Ovary (tissue), 3 donors: ENCODE measurements at regions not wholly inside any gene's neighbourhood (a gene's known extent, or its start where the extent isn't known, plus 50 kb on each side); places are given as distances from the start of the nearest gene placed in this dataset.

ENCODE experiments used
- EP300 ChIP-seq: sonication (generic); formaldehyde crosslinking; IDR thresholded peaks from one replicate; pipeline ENCODE4 v1.6.1; 2017; ENCODE audit warnings: antibody characterized with exemption
- POLR2A ChIP-seq: fragments of 450-650 bp; IDR thresholded peaks from one replicate; pipeline ENCODE4 v1.6.1; 2017; ENCODE audit warnings: antibody characterized with exemption, mild to moderate bottlenecking, moderate library complexity
- TF ChIP-seq, protein P1 (sequence below), 3 donors: fragments of 450-650 bp in 2 of 3; fragments of 200-600 bp in 1 of 3; IDR thresholded peaks; one replicate each; pipeline versions ENCODE4 v1.5.1 to v1.8.0; 2016 to 2022; ENCODE audit warnings: antibody characterized with exemption in 3 of 3, mild to moderate bottlenecking in 1 of 3
- donor health status: DM: no; HTN: no; CAD: no.

DNA sequence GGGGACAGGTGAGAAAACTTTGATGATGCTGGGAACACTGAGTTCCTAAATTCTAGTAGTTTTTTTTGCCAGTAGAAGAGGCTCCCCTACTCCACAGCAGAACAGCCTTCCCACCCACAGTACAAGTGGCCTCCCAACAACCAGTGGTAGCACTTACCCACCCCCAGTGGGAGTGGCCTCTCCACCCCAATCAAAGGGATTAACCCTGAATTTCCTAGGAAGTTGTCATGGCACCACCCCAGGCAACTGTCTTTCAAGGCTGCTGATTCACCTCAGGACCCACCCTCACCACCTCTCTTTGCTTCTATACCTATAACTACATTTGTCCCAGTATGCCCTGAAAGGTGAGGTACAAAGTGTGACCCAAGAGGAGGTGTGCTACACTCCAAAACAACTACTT is 81.4 kb upstream of the PRDX6 start:
- TF ChIP-seq, protein P1, sequence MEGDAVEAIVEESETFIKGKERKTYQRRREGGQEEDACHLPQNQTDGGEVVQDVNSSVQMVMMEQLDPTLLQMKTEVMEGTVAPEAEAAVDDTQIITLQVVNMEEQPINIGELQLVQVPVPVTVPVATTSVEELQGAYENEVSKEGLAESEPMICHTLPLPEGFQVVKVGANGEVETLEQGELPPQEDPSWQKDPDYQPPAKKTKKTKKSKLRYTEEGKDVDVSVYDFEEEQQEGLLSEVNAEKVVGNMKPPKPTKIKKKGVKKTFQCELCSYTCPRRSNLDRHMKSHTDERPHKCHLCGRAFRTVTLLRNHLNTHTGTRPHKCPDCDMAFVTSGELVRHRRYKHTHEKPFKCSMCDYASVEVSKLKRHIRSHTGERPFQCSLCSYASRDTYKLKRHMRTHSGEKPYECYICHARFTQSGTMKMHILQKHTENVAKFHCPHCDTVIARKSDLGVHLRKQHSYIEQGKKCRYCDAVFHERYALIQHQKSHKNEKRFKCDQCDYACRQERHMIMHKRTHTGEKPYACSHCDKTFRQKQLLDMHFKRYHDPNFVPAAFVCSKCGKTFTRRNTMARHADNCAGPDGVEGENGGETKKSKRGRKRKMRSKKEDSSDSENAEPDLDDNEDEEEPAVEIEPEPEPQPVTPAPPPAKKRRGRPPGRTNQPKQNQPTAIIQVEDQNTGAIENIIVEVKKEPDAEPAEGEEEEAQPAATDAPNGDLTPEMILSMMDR (IDR thresholded peaks at IDR 0.05) = no peak
- TF ChIP-seq POLR2A (no peak), EP300 (no peak)
